GM19099 (cell line): ENCODE measurements at regions not wholly inside any gene's neighbourhood (a gene's known extent, or its start where the extent isn't known, plus 50 kb on each side); places are given as distances from the start of the nearest gene placed in this dataset.

Experiments
- POLR2A ChIP-seq: IDR thresholded peaks from 3 replicates; pipeline ENCODE4 v1.6.1; 2011; ENCODE audit warnings: low read depth; ENCODE audit not compliant: insufficient read length; ENCODE audit errors: extremely low read depth

DNA sequence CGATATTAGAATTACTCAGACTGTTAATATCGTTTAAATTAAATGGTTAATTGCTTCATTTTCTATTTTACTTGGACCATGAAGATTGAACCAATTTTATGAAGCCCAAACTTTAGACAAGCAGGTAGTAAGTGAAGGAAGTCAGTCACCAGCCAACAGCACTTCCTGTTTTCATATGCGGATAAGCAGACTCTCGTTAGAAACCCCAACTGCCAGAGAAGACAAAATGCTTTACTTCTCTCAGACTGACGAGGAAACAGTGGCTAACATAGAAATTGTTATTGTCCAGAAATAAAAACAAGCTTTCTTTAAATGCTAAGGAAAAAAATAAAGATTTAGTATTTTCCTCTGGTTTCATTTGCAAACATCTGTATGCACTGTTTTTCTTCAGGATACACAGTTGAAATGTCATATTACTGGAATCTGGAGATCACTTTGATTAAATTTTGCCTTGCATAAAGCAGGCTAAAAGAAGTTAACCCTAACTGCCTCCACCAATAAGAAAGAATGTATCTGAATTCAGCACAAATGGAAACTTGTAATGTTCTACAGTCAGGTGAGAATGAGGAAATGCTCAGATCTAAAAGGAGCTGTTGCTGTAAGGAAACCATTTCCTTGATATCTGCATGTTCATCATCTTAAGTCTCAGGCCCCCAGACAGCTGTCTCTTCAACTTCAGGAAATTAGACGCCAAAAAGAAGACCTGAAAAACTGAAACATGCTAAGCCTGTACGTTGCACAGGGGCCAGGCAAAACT is 129.8 kb upstream of the SAMSN1 start:
- TF ChIP-seq POLR2A: no peak

DNA sequence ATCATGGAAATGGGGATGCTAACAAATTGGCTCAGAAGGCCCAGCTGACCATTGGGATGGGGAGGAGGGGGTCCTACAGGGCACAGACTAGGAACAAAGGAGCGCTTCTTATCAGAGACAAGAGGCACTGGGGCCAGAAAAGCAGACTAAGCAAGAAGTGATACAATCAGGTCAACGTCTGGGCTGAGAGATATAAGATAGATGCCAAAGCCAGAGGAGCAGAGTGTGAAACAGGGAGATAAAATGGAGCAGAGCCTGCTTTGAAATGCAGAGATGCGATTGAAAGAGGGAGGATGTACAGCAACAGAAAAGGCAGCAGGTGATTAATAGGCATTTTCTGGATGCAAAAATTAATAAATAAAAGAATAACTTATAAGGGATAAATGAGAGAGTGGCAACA is 127.5 kb upstream of the SAMSN1 start:
- no peak for TF ChIP-seq POLR2A

DNA sequence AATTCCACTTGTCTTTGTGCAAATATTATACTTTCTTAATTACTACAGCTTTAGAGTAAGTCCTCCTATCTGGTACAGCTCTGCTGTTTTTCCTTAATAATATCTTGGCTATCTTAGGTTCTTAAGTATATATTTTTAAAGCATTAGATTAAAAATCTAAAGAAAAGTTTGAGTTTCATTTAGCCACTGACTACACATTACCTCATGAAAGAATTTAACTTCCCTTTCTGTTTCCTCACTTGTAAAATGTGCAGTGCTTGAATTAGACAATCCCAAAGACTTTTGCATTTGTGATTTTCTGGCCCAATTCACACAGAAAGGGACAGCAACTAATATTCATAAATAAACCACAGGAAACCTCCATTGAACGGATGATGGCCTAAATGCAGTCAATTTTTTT is 126.4 kb upstream of the SAMSN1 start:
- TF ChIP-seq POLR2A: no peak

DNA sequence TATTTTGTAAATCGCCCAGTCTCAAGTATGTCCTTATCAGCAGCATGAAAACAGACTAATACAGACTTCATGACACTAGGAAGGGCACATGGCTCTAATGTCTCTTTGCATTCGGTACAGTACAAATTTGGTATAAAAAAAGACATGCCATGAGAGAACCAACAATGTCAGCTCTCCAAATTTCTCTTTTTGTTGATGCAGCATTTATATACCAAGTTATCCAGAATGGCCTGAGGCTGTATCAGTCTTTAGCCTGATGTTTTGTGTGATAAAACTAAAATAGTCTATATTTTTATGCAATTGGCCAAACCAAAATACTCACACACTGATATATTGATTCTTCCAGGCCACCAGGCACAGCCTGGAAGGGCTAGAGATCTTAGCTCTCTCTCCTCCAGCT is 124.3 kb upstream of the SAMSN1 start:
- TF ChIP-seq POLR2A: no peak

DNA sequence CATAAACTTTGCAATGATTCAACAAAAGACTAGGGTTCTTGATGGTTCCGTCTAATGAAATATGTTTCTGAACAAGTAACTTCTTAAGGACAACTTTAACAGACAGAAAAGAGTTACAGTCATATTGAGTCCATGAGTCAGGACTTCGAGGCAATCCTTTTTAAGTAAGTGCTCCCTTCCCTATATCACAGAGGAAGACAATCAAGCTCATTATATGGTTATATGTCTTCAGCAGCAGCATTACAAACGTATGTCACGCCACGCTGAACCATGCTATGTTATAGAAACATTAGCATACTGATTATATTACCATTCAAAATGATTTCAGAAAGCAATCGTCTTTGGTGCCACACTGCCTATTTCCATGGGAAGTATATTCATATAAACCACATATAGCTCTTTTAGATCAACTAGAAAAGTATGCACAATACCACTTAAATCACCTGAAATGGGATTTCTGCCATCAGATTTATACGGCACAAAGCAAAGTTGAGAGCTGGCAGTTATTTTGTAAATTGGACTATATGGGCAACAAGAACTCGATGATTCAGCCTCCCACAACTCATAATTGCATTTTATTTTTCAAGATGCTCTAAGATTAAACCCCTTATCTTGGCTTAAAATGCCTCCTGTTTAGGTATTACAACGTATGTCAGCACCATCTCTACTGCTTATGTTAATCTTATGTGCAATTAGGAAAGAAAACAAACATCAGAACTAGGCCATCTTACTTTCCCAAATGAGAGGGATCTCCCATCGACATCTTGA is 111.3 kb upstream of the SAMSN1 start:
- TF ChIP-seq POLR2A: no peak

DNA sequence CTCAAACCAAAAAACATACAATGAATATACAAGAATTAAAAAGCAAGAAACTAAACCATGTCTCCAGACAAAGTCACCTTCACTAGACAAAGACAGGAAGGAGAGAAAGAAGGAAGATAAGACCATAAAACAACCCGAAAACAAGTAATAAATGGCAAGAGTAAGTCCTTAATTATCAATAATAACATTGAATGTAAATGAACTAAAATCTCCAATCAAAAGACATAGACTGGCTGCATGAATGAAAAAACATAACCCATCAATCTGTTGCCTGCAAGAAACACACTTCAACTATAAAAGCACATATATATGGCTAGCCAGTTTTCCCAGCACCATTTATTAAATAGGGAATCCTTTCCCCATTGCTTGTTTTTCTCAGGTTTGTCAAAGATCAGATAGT is 100.8 kb upstream of the SAMSN1 start:
- TF ChIP-seq POLR2A: no peak

DNA sequence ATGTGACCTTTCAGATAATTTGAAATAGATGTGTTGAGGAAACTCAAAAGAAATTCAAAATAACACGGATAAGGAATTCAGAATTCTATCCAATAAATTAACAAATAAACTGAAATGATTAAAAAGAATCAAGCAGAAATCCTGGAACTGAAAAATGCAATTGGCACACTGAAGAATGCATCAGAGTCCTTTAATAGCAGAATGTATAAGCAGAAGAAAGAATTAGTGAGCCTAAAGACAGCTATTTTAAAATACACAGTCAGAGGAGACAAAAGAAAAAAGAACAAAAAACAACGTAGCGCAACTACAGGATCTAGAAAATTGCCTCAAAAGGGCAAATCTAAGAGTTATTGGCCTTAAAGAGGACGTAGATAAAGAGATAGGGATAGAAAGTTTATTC is 99.6 kb upstream of the SAMSN1 start:
- TF ChIP-seq POLR2A: no peak

DNA sequence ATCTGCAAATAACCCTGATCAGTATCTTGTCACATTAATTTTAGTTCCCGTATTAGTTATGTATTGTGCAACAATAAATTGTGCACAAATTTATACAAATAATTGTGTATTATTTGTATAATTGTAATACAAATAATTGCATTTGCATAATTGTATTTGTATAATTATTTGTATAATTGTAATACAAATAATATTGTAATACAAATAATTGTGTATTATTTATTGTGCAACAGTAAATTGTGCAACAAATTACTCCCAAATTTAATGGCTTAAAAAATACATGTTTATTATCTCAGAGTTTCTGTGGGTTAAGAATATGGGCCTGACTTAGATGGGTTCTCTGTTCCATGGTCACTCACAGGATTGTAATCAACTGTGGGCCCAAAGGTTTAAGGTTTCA is 86.2 kb upstream of the SAMSN1 start:
- TF ChIP-seq POLR2A: no peak

DNA sequence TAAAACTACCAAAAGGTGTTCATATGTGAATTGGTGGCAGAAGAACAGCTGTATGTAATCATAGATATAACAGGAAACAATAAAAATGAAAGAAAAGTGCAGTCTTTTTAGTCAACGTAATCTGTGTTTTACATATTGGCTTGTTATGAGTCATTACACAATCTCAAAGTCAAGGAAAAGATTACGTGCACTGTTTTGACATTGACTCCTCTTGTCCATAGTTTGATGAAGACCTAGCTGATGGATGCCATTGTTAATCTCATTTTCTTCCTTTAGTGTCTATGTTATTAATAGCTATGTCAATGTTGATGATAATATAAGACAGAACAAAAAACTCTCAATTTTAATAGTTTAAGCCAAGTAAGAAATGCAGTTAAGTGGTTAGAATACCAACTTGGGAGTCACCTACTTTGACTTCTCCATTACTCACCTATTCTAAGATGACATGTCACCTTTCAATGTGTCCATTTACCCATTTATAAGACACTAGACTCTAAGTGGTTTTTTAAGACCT is 84.5 kb upstream of the SAMSN1 start:
- TF ChIP-seq POLR2A: no peak

DNA sequence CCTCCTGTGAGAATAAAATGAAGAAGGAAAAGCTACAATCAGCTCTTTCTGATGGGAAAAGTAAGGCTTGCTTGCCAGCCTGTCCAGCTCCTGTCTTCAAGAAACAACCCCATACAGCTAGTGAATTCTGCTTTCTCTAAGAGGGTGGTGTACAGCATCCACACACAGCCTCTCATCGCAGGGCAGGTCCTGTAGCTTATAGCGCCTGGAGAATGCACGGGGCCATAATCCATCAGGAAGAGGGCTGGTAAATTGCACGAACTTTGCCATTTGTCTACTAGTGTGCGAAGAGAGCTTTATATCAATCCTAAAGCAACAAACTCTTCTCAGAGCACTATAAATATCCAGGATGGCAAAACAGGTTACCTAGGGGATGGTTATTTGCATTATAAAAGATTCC is 83.3 kb upstream of the SAMSN1 start:
- TF ChIP-seq POLR2A: no peak

DNA sequence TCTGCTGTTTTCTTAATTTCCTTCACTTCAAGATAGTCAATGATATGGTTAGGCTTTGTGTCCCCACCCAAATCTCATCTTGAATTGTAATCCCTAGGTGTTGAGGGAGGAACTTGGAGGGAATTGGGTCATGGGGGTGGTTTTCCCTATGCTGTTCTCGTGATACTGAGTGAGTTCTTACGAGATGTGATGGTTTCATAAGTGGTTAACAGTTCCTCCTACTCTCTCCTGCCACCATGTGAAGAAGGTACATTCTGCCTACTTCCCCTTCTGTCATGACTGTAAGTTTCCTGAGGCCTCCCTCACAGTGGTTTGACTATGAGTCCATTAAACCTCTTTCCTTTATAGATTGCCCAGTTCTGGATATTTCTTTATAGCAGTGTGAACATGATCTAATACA is 74.0 kb upstream of the SAMSN1 start:
- TF ChIP-seq POLR2A: no peak

DNA sequence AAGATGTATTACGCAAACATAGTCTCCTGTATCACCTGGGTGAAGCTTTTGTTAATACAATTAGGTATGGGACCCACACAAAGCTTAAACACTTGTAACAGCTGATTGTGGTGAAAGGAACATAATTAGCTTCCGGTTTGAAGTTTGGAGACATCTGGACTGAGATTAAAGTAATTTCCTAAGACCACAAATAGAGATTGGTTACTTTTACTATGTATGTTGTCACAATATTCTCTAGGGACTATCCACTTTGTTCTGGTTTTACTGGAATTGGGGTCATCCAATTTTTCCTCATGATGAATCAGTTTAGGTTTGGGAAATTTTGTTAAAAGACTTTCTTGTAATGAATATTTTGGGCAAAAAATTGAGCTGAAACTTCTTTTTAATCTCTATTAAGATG is 71.8 kb upstream of the SAMSN1 start:
- TF ChIP-seq POLR2A: no peak

DNA sequence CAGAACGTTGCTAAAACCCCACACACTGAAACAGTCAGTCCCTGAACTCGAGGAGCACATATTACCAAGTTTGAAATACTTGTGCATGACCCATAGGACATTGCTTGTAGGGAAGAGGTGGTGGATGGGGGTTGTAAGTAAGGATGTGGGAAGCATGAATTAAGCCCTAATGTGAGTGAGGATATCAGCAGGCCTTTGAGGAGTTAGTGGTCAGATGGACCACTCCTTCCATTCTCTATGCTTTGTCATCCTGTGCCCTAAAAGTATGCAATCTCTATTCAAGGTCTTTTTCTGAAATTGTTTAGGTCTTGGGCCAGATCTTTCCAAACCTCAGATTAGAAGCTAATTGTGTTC is 70.9 kb upstream of the SAMSN1 start:
- TF ChIP-seq POLR2A: no peak

DNA sequence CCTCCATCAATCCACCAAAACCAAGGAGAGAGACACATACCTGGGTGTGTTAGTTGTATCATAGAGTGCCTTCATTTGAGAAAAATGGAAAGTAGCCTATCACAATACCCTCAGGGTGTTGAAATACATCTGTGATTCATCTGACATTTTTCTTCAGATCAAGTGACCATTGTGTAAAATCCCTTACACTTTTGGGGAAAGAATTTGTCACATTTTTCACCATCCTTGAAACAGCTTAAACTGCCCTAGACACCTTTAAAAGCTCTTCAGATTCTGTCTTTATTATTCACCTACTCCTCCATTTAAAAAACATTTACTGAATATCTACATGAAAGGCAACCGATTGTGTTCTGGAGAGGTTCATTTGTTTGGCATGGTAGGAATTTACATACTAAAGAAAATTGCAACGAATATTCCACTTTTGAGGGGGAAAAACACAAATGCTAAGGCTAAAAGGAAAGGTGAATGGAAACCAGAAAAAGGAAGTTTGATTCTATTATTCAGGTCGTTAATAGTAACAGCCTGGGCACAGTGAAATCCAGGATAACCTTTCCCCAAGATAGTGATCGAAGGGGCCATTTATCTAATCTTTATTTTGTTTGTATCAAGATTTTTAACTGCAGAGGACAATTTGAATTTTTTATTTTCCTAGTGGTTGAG is 70.4 kb upstream of the SAMSN1 start:
- TF ChIP-seq POLR2A: no peak

DNA sequence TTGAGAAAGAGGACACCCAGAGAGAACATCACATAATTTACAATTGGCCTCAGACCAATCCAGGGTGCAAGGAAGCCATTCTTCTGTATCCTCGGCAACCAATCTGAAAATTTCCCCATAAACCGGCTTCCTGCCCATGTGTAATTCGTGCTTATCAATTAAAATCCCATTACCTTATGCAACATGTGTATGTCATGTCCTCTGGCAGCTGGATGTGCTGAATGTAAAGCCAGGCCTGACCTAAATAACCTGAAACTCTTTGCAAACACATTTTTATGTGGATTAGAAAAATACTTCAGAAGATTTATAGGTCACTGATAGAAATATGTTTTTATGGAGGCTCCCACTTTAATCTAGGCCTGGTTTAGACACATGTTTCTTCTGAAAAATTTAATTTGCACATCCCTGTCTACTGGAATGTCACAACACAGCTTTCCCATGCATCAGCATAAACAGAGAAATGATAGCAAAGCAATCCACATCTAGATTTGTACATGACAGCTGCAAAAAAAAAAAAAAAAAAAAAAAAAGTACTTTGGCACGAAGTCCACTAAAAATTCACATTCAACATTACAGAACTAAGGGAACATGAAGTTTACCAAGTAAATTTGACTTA is 69.4 kb upstream of the SAMSN1 start:
- no peak for TF ChIP-seq POLR2A
